Stimulated activated CD4-positive, alpha-beta T cell treated with anti-CD3 and anti-CD28 coated beads, Interleukin-12 subunit alpha, Interleukin-12 subunit beta, amount 100 ng/mL, for 48 hours (primary cell): ENCODE measurements at regions not wholly inside any gene's neighbourhood (a gene's known extent, or its start where the extent isn't known, plus 50 kb on each side); places are given as distances from the start of the nearest gene placed in this dataset.
"Not testable (repeated sequence)": the region's sequence is repeated elsewhere in the genome, so short reads cannot be mapped to it uniquely, and the experiment has no call there.

Source experiments
- DNase-seq, 3 donors: peaks; one replicate each; pipeline ENCODE4 v3.0.0-alpha.2; 2020; ENCODE audit warnings: low read depth in 2 of 3, low spot score in 1 of 3

- no peak for DNase-seq
Observed at GRCh38 chr10:33666686-33667480, 332.4 kb upstream of the NRP1 start.

GRCh38 chr10:33665501-33665900 is 331.0 kb upstream of the NRP1 start:
- DNase-seq = no peak

GRCh38 chr10:33664070-33664469 is 329.6 kb upstream of the NRP1 start:
- DNase-seq = no peak

GRCh38 chr10:33661580-33662336 is 327.3 kb upstream of the NRP1 start:
- no peak for DNase-seq

GRCh38 chr10:33660329-33660728 is 325.9 kb upstream of the NRP1 start:
- no peak for DNase-seq

- DNase-seq = no peak
Observed at GRCh38 chr10:33657913-33658312, 323.4 kb upstream of the NRP1 start.

GRCh38 chr10:33657154-33657908 is 322.9 kb upstream of the NRP1 start:
- no peak for DNase-seq

GRCh38 chr10:33655921-33656320 is 321.5 kb upstream of the NRP1 start:
- DNase-seq = no peak

GRCh38 chr10:33655165-33655815 is 320.8 kb upstream of the NRP1 start:
- DNase-seq = peak in 1 of 3 donors; percentile 4

GRCh38 chr10:33653584-33654367 is 319.3 kb upstream of the NRP1 start:
- no peak for DNase-seq

- DNase-seq = no peak
Observed at GRCh38 chr10:33652870-33653269, 318.4 kb upstream of the NRP1 start.

- DNase-seq = not testable (repeated sequence)
Observed at GRCh38 chr10:33650131-33650530, 315.7 kb upstream of the NRP1 start.

- DNase-seq = no peak
Observed at GRCh38 chr10:33643042-33643441, 308.6 kb upstream of the NRP1 start.

GRCh38 chr10:33638891-33639290 is 304.4 kb upstream of the NRP1 start:
- DNase-seq = no peak

GRCh38 chr10:33638374-33638773 is 303.9 kb upstream of the NRP1 start:
- DNase-seq = no peak

- DNase-seq = no peak
Observed at GRCh38 chr10:33635967-33636515, 301.6 kb upstream of the NRP1 start.

GRCh38 chr10:33632432-33632831 is 298.0 kb upstream of the NRP1 start:
- DNase-seq = no peak

GRCh38 chr10:33631991-33632390 is 297.5 kb upstream of the NRP1 start:
- DNase-seq = no peak

- no peak for DNase-seq
Observed at GRCh38 chr10:33630761-33631160, 296.3 kb upstream of the NRP1 start.

- DNase-seq = no peak
Observed at GRCh38 chr10:33627611-33628010, 293.1 kb upstream of the NRP1 start.
